ENCODE measurements at regions not wholly inside any gene's neighbourhood (a gene's known extent, or its start where the extent isn't known, plus 50 kb on each side); places are given as distances from the start of the nearest gene placed in this dataset.

GRCh38 chrX:13253223-13253622 lies 66.6 kb downstream of the ATXN3L start:
- H2BK120ac ChIP-seq (ENCODE audit: low read depth, low read length), result no peak overlapping the region
- no peaks in the 10 kb centered on the region for H4K20me1 ChIP-seq (ENCODE audit: insufficient read depth, low read length)
- H3K9me1 ChIP-seq (ENCODE audit: insufficient read depth, low read length), result no peaks in the 10 kb centered on the region
- ChIA-PET POLR2A (ENCODE audit: unreplicated experiment) (interaction anchor here (0.6 kb wide), 1 partner anchor 23 kb away, joined by 3 read pairs; no protein-coding TSS in a partner anchor), CTCF (interaction anchor here (0.6 to 1.2 kb wide), 2 partner anchors 192 to 306 kb away, joined by 3 to 4 read pairs; no protein-coding TSS in a partner anchor)
- no peak for DNase-seq
- dilution Hi-C loops (cut with HindIII; ENCODE audit: low sequenced_read_pairs, unreplicated experiment) (no loop called here), in situ Hi-C loops (cut with MboI; ENCODE audit: low sequenced_read_pairs) (no loop called here), intact Hi-C loops (cut with micrococcal nuclease) (no loop called here)
- H3K36me3 ChIP-seq (ENCODE audit: control insufficient read depth, insufficient read depth, low read length), result no peaks in the 10 kb centered on the region
- peak overlapping the region; percentile 27; the same call in 1 of the 2 replicates for H3K18ac ChIP-seq (ENCODE audit: low read depth, low read length)
- H3K4me2 ChIP-seq (ENCODE audit: low read depth, low read length), result no peak overlapping the region
- no peaks in the 10 kb centered on the region for H3K9me3 ChIP-seq (ENCODE audit: control insufficient read depth, insufficient read depth, low read length)
- no peak overlapping the region for H2AK9ac ChIP-seq (replicated peaks; ENCODE audit: low read depth, low read length, poor library complexity)
- H4K91ac ChIP-seq (ENCODE audit: insufficient read depth, low read depth, low read length), result no peak overlapping the region
- no peaks in the 10 kb centered on the region for H3K79me1 ChIP-seq (ENCODE audit: low read depth in 1 of 2, low read length in 2 of 2)
- peak overlapping the region; percentile 91; the same call in 1 of the 3 replicates for H2BK15ac ChIP-seq (ENCODE audit: low read depth, low read length)
- no peak overlapping the region for H3K4me3 ChIP-seq (ENCODE audit: insufficient read depth, low read depth, low read length)
- no peak overlapping the region for H3K9ac ChIP-seq (ENCODE audit: low read depth, low read length)
- H3K23ac ChIP-seq (ENCODE audit: low read depth, low read length), result no peak overlapping the region
- no peak overlapping the region for H2BK20ac ChIP-seq (ENCODE audit: low read depth, low read length)
- peaks cover 3% of the 10 kb centered on the region; the same call in 1 of the 2 replicates for H3K4me1 ChIP-seq (ENCODE audit: control insufficient read depth, insufficient read depth, low read length)
- peak overlapping the region; percentile 9; the same call in 1 of the 2 replicates for H3K4ac ChIP-seq (ENCODE audit: low read depth, low read length)
- no peaks in the 10 kb centered on the region for H3K27me3 ChIP-seq (ENCODE audit: control insufficient read depth, insufficient read depth, low read length)
- H3K14ac ChIP-seq (replicated peaks; ENCODE audit: low read depth, low read length), result no peak overlapping the region
- BruUV-seq (replicated peaks), result no TSS peak
- no peak overlapping the region; the same call in 1 of the 2 replicates for H4K5ac ChIP-seq (ENCODE audit: low read depth, low read length)
- H3K56ac ChIP-seq (ENCODE audit: extremely low read depth, insufficient read depth, low read length), result no peak overlapping the region
- no CpG with 5 or more reads among the region's 3 CpGs for WGBS, 2 experiments (ENCODE audit: extremely low coverage in 2 of 2, insufficient read length in 1 of 2)
- no peak overlapping the region for H2BK5ac ChIP-seq (ENCODE audit: low read depth, low read length, poor library complexity, severe bottlenecking)
- TF ChIP-seq MXI1 (IDR thresholded peaks at IDR 0.05; ENCODE audit: borderline replicate concordance, low read depth, low read length), result no peak
- no peak for TF ChIP-seq SMC3 (IDR thresholded peaks at IDR 0.05; ENCODE audit: low read depth, low read length)
- no peak for TF ChIP-seq ELK1 (IDR thresholded peaks at IDR 0.05; ENCODE audit: borderline replicate concordance, low read depth, low read length)
- no peak for TF ChIP-seq RAD21 (IDR thresholded peaks at IDR 0.05; ENCODE audit: low read length)
- no peak for TF ChIP-seq FOS (IDR thresholded peaks at IDR 0.05; ENCODE audit: low read depth, low read length)
- TF ChIP-seq BHLHE40 (IDR thresholded peaks at IDR 0.05; ENCODE audit: low read depth, low read length), result no peak
- TF ChIP-seq NFE2L2 (IDR thresholded peaks at IDR 0.05; ENCODE audit: low read depth, low read length), result no peak
- no peak for TF ChIP-seq CTCF (conservative IDR thresholded peaks at IDR 0.05; ENCODE audit: low read depth, low read length)
- ATAC-seq (ENCODE audit: low read depth), result no peak
- no peak overlapping the region for H4K8ac ChIP-seq (ENCODE audit: low read depth in 2 of 2, low read length in 2 of 2)
- no peak overlapping the region for H2AFZ ChIP-seq (replicated peaks; ENCODE audit: low read length, poor library complexity)
- H3K27ac ChIP-seq (ENCODE audit: insufficient read depth, low read length), result no peak overlapping the region
- no peak overlapping the region for H2AK5ac ChIP-seq (ENCODE audit: low read depth, low read length)
